H9 (cell line): ENCODE measurements at regions not wholly inside any gene's neighbourhood (a gene's known extent, or its start where the extent isn't known, plus 50 kb on each side); places are given as distances from the start of the nearest gene placed in this dataset.

Experiments
- DNase-seq: peaks from one replicate; pipeline ENCODE4 v3.0.0-alpha.2; 2017
- H2AFZ ChIP-seq: one replicate; pipeline ENCODE4 v1.6.1; 2013; ENCODE audit warnings: mild to moderate bottlenecking, low read length, control low read depth, moderate library complexity
- H2AK5ac ChIP-seq: 2 replicates; pipeline ENCODE4 v1.6.1; 2013; ENCODE audit warnings: low read length, control low read depth, mixed read lengths; ENCODE audit not compliant: insufficient read length
- H2BK120ac ChIP-seq: one replicate; pipeline ENCODE4 v1.6.1; 2013; ENCODE audit warnings: low read depth, mild to moderate bottlenecking, low read length, control low read depth, inconsistent platforms; ENCODE audit not compliant: poor library complexity, severe bottlenecking
- H2BK12ac ChIP-seq: 2 replicates; pipeline ENCODE4 v1.6.1; 2013; ENCODE audit warnings: low read length, control low read depth, mixed read lengths, low read depth; ENCODE audit not compliant: insufficient read length
- H2BK15ac ChIP-seq: 2 replicates; pipeline ENCODE4 v1.6.1; 2013; ENCODE audit warnings: low read depth, low read length, control low read depth
- H2BK20ac ChIP-seq: one replicate; pipeline ENCODE4 v1.6.1; 2013; ENCODE audit warnings: low read depth, mild to moderate bottlenecking, low read length, control low read depth, inconsistent platforms; ENCODE audit not compliant: poor library complexity, severe bottlenecking
- H2BK5ac ChIP-seq: 2 replicates; pipeline ENCODE4 v1.6.1; 2013; ENCODE audit warnings: low read length, control low read depth, mixed read lengths; ENCODE audit not compliant: insufficient read length
- H3K14ac ChIP-seq: 2 replicates; pipeline ENCODE4 v1.6.1; 2013; ENCODE audit warnings: low read length, control low read depth; ENCODE audit not compliant: insufficient read depth
- H3K18ac ChIP-seq: 2 replicates; pipeline ENCODE4 v1.6.1; 2013; ENCODE audit warnings: low read depth, mild to moderate bottlenecking, mixed read lengths, low read length, control low read depth; ENCODE audit not compliant: insufficient read length
- H3K23ac ChIP-seq: 2 replicates; pipeline ENCODE4 v1.6.1; 2013; ENCODE audit warnings: low read length, control low read depth, mixed read lengths, low read depth; ENCODE audit not compliant: insufficient read length
- H3K23me2 ChIP-seq: 2 replicates; pipeline ENCODE4 v1.6.1; 2013; ENCODE audit warnings: low read depth, mild to moderate bottlenecking, mixed read lengths, low read length, control low read depth; ENCODE audit not compliant: insufficient read length, poor library complexity, severe bottlenecking
- H3K27ac ChIP-seq: 2 replicates; pipeline ENCODE4 v1.5.1; 2013; ENCODE audit warnings: low read length, control low read depth, mixed read lengths, low read depth; ENCODE audit not compliant: insufficient read length
- H3K27me3 ChIP-seq: 2 replicates; pipeline ENCODE4 v1.6.1; 2013; ENCODE audit warnings: low read length, control low read depth, inconsistent platforms; ENCODE audit not compliant: insufficient read depth
- H3K4ac ChIP-seq: 2 replicates; pipeline ENCODE4 v1.6.1; 2013; ENCODE audit warnings: low read depth, mild to moderate bottlenecking, control low read depth, inconsistent platforms, low read length, moderate library complexity
- H3K4me1 ChIP-seq: 2 replicates; pipeline ENCODE4 v1.6.1; 2013; ENCODE audit warnings: low read length, control low read depth, inconsistent platforms; ENCODE audit not compliant: insufficient read depth
- H3K4me2 ChIP-seq: 2 replicates; pipeline ENCODE4 v1.6.1; 2013; ENCODE audit warnings: low read length, control low read depth, mixed read lengths; ENCODE audit not compliant: insufficient read length, insufficient read depth
- H3K56ac ChIP-seq: 2 replicates; pipeline ENCODE4 v1.6.1; 2013; ENCODE audit warnings: low read depth, mild to moderate bottlenecking, mixed read lengths, low read length, control low read depth; ENCODE audit not compliant: insufficient read length
- H3K79me1 ChIP-seq: 2 replicates; pipeline ENCODE4 v1.6.1; 2013; ENCODE audit warnings: low read depth, mild to moderate bottlenecking, moderate library complexity, low read length, control low read depth, inconsistent platforms; ENCODE audit not compliant: insufficient read depth, poor library complexity, severe bottlenecking
- H3K79me2 ChIP-seq: 2 replicates; pipeline ENCODE4 v1.6.1; 2013; ENCODE audit warnings: low read length, control low read depth, inconsistent platforms; ENCODE audit not compliant: insufficient read depth
- H3K9ac ChIP-seq: 2 replicates; pipeline ENCODE4 v1.6.1; 2013; ENCODE audit warnings: low read length, control low read depth, mixed read lengths; ENCODE audit not compliant: insufficient read length; ENCODE audit errors: extremely low read depth
- H3K9me3 ChIP-seq: one replicate; pipeline ENCODE4 v1.6.1; 2013; ENCODE audit warnings: low read depth, low read length, inconsistent platforms; ENCODE audit not compliant: control insufficient read depth
- H3T11ph ChIP-seq: one replicate; pipeline ENCODE4 v1.6.1; 2013; ENCODE audit warnings: mild to moderate bottlenecking, low read length, control low read depth, inconsistent platforms
- H4K20me1 ChIP-seq: one replicate; pipeline ENCODE4 v1.6.1; 2013; ENCODE audit not compliant: control insufficient read depth, insufficient read length, insufficient read depth
- H4K5ac ChIP-seq: 2 replicates; pipeline ENCODE4 v1.6.1; 2013; ENCODE audit warnings: low read depth, mild to moderate bottlenecking, mixed read lengths, low read length, control low read depth; ENCODE audit not compliant: insufficient read length
- H4K8ac ChIP-seq: replicated peaks from 2 replicates; pipeline ENCODE4 v1.6.1; 2013; ENCODE audit warnings: low read length, control low read depth, mixed read lengths, low read depth; ENCODE audit not compliant: insufficient read length
- H4K91ac ChIP-seq: 2 replicates; pipeline ENCODE4 v1.6.1; 2013; ENCODE audit warnings: low read depth, mild to moderate bottlenecking, moderate library complexity, mixed read lengths, low read length, control low read depth; ENCODE audit not compliant: insufficient read length
- H3K27ac Mint-ChIP-seq, 3 experiments: 2 replicates in 2 of 3; 3 replicates in 1 of 3; pipeline ENCODE4 v1.8.0; 2020 to 2021; ENCODE audit warnings: mixed read lengths in 3 of 3, mild to moderate bottlenecking in 1 of 3, moderate library complexity in 1 of 3
- H3K27me3 Mint-ChIP-seq: 2 replicates; pipeline ENCODE4 v1.8.0; 2021; ENCODE audit warnings: low read depth, mild to moderate bottlenecking, moderate library complexity, mixed read lengths
- H3K36me3 Mint-ChIP-seq, 3 experiments: 2 replicates in 2 of 3; 3 replicates in 1 of 3; pipeline ENCODE4 v1.8.0; 2020 to 2021; ENCODE audit warnings: low read depth in 3 of 3, mixed read lengths in 3 of 3; ENCODE audit not compliant: insufficient read depth in 1 of 3
- H3K4me1 Mint-ChIP-seq, 2 experiments: 2 replicates each; pipeline ENCODE4 v1.8.0; 2020; ENCODE audit warnings: mixed read lengths in 2 of 2
- H3K4me3 Mint-ChIP-seq, 2 experiments: 2 replicates in 1 of 2; 3 replicates in 1 of 2; pipeline ENCODE4 v1.8.0; 2020 to 2021; ENCODE audit warnings: mild to moderate bottlenecking in 2 of 2, mixed read lengths in 2 of 2, moderate library complexity in 1 of 2
- H3K9me3 Mint-ChIP-seq, 2 experiments: 2 replicates in 1 of 2; 3 replicates in 1 of 2; pipeline ENCODE4 v1.8.0; 2020; ENCODE audit warnings: mild to moderate bottlenecking in 2 of 2, mixed read lengths in 2 of 2, moderate library complexity in 1 of 2
- WGBS: extraction: QIAGEN DNeasy Blood & Tissue Kit; methylation state at CpG from one replicate; pipeline ENCODE4 v1.1.7; 2013; ENCODE audit warnings: missing lambda C conversion rate, low lambda C conversion rate, mixed read lengths; ENCODE audit not compliant: insufficient read length; ENCODE audit errors: extremely low coverage; 5-methylcytosine and 5-hydroxymethylcytosine counted together
- TF ChIP-seq, protein P1 (sequence below): fragments of 200-600 bp; sonication (generic); conservative IDR thresholded peaks from 3 replicates; pipeline ENCODE4 v1.8.0; 2021; ENCODE audit warnings: antibody characterized with exemption, mild to moderate bottlenecking

DNA sequence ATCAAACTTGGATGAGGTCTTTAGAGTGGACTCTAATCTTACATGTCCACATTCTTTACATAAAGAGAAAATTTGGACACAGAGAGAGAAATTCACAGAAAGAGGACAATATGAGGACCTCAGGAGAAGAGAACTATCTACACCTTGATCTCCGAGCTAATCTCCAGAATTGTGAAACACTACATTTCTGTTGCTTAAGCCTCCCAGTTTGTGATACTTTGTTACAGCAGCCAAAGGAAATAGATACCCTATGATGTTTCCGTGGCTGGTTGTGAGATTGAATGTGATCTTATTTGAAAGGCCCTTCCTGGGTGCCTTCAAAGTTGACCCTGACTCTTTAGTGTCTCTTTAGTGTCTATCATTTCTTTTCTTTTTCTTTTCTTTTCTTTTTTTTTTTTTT, 326.1 kb upstream of the CLNK start:
- no peaks in the 10 kb centered on the region for H3K36me3 Mint-ChIP-seq

More for the DNA sequence above, 326.1 kb upstream of the CLNK start:
- WGBS = no CpG with 5 or more reads among the region's 2 CpGs
- no peak for DNase-seq
- H4K91ac ChIP-seq = no peak overlapping the region
- peaks cover 2 to 3% of the 10 kb centered on the region in 2 experiments; a peak in 2 of 5 replicates for H3K9me3 Mint-ChIP-seq
- H3K23ac ChIP-seq = no peak overlapping the region
- no peak overlapping the region for H3K4me2 ChIP-seq
- no peak overlapping the region for H2AFZ ChIP-seq
- H2BK12ac ChIP-seq = no peak overlapping the region
- H3K79me2 ChIP-seq = no peaks in the 10 kb centered on the region
- H3K14ac ChIP-seq = no peak overlapping the region
- no peak overlapping the region for H4K5ac ChIP-seq
- no peak overlapping the region for H2BK15ac ChIP-seq
- H3K9me3 ChIP-seq = no peaks in the 10 kb centered on the region
- no peak overlapping the region for H4K8ac ChIP-seq
- H3T11ph ChIP-seq = no peak overlapping the region
- H2BK5ac ChIP-seq = no peak overlapping the region
- H3K27me3 ChIP-seq = no peaks in the 10 kb centered on the region
- H3K27me3 Mint-ChIP-seq = no peaks in the 10 kb centered on the region
- H4K20me1 ChIP-seq = no peaks in the 10 kb centered on the region
- H3K56ac ChIP-seq = no peak overlapping the region
- no peak overlapping the region for H3K18ac ChIP-seq
- H3K79me1 ChIP-seq = no peaks in the 10 kb centered on the region
- no peak overlapping the region for H3K4ac ChIP-seq
- no peak overlapping the region for H3K4me3 Mint-ChIP-seq
- no peak overlapping the region for H3K9ac ChIP-seq
- H2BK20ac ChIP-seq = no peak overlapping the region
- no peaks in the 10 kb centered on the region for H3K4me1 Mint-ChIP-seq
- H3K27ac Mint-ChIP-seq = no peak overlapping the region
- H3K23me2 ChIP-seq = no peaks in the 10 kb centered on the region
- H2BK120ac ChIP-seq = no peak overlapping the region
- no peak overlapping the region for H2AK5ac ChIP-seq
- TF ChIP-seq, protein P1, sequence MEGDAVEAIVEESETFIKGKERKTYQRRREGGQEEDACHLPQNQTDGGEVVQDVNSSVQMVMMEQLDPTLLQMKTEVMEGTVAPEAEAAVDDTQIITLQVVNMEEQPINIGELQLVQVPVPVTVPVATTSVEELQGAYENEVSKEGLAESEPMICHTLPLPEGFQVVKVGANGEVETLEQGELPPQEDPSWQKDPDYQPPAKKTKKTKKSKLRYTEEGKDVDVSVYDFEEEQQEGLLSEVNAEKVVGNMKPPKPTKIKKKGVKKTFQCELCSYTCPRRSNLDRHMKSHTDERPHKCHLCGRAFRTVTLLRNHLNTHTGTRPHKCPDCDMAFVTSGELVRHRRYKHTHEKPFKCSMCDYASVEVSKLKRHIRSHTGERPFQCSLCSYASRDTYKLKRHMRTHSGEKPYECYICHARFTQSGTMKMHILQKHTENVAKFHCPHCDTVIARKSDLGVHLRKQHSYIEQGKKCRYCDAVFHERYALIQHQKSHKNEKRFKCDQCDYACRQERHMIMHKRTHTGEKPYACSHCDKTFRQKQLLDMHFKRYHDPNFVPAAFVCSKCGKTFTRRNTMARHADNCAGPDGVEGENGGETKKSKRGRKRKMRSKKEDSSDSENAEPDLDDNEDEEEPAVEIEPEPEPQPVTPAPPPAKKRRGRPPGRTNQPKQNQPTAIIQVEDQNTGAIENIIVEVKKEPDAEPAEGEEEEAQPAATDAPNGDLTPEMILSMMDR = no peak
- H3K27ac ChIP-seq = no peak overlapping the region
- no peaks in the 10 kb centered on the region for H3K4me1 ChIP-seq
